Adipocyte (in vitro differentiated cells): ENCODE measurements at regions not wholly inside any gene's neighbourhood (a gene's known extent, or its start where the extent isn't known, plus 50 kb on each side); places are given as distances from the start of the nearest gene placed in this dataset.
A peak's percentile ranks its signal among the peaks of the same experiment; 100 is the strongest.

ENCODE experiments used
- DNase-seq: peaks from one replicate; pipeline ENCODE4 v3.0.0-alpha.2; 2015; ENCODE audit warnings: low read depth
- H3K27me3 ChIP-seq: replicated peaks from 2 replicates; pipeline ENCODE4 v1.7.0; 2013; ENCODE audit warnings: mild to moderate bottlenecking, low read length, moderate library complexity; ENCODE audit not compliant: control insufficient read depth, insufficient read depth
- H3K36me3 ChIP-seq: 2 replicates; pipeline ENCODE4 v1.7.0; 2013; ENCODE audit warnings: low read length, mild to moderate bottlenecking, moderate library complexity; ENCODE audit not compliant: control insufficient read depth, insufficient read depth, severe bottlenecking
- H3K4me1 ChIP-seq: 2 replicates; pipeline ENCODE4 v1.7.0; 2013; ENCODE audit warnings: mild to moderate bottlenecking, low read length, moderate library complexity; ENCODE audit not compliant: control insufficient read depth, insufficient read depth
- H3K4me3 ChIP-seq: 2 replicates; pipeline ENCODE4 v1.7.0; 2013; ENCODE audit warnings: mild to moderate bottlenecking, low read length, moderate library complexity
- H3K9ac ChIP-seq: 2 replicates; pipeline ENCODE4 v1.7.0; 2013; ENCODE audit warnings: mild to moderate bottlenecking, low read length, moderate library complexity
- H3K9me3 ChIP-seq: 2 replicates; pipeline ENCODE4 v1.7.0; 2013; ENCODE audit warnings: mild to moderate bottlenecking, low read length, moderate library complexity; ENCODE audit not compliant: control insufficient read depth

DNA sequence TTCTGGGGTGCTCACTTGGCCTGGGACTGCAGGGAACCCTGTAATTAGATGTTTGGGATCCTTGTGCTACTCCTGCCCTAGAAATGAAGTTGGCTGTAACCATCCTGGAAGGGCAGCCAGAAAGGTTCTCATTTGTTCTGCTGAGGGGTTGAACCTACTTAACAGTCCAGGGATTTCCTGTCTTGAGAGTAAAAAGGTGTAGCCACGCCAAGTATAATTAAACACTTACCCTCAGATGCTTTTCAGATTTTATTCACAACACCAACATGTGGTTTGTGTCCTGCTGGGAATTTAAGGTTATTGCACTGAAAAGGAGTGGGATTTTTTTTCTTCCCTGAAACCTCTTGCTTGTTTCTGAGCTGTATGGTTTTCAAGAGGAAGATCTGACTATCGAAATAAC lies 222.4 kb upstream of the APCDD1 start:
- DNase-seq = peak; percentile 8
- Histone ChIP-seq H3K9me3 (peaks cover 11% of the 10 kb centered on the region), H3K27me3 (no peaks in the 10 kb centered on the region), H3K4me1 (peaks cover 14% of the 10 kb centered on the region), H3K9ac (no peak overlapping the region), H3K36me3 (no peaks in the 10 kb centered on the region), H3K4me3 (no peak overlapping the region)

GRCh38 chr18:10233082-10233875 lies 221.2 kb upstream of the APCDD1 start:
- H3K9me3 ChIP-seq = peaks cover 11% of the 10 kb centered on the region
- H3K4me3 ChIP-seq = no peak overlapping the region
- no peaks in the 10 kb centered on the region for H3K27me3 ChIP-seq
- peaks cover 14% of the 10 kb centered on the region for H3K4me1 ChIP-seq
- no peak for DNase-seq
- no peak overlapping the region for H3K9ac ChIP-seq
- H3K36me3 ChIP-seq = no peaks in the 10 kb centered on the region

GRCh38 chr18:10234281-10234680 lies 220.2 kb upstream of the APCDD1 start:
- no peak overlapping the region for H3K9ac ChIP-seq
- H3K9me3 ChIP-seq = peaks cover 9% of the 10 kb centered on the region
- no peaks in the 10 kb centered on the region for H3K27me3 ChIP-seq
- H3K4me1 ChIP-seq = peaks cover 18% of the 10 kb centered on the region
- no peaks in the 10 kb centered on the region for H3K36me3 ChIP-seq
- peak; percentile 19 for DNase-seq
- no peak overlapping the region for H3K4me3 ChIP-seq

GRCh38 chr18:10234912-10235660 lies 219.3 kb upstream of the APCDD1 start:
- Histone ChIP-seq H3K36me3 (no peaks in the 10 kb centered on the region), H3K27me3 (no peaks in the 10 kb centered on the region), H3K4me3 (no peak overlapping the region), H3K9ac (peak overlapping the region; percentile 40), H3K4me1 (peaks cover 21% of the 10 kb centered on the region), H3K9me3 (peaks cover under 1% of the 10 kb centered on the region)
- DNase-seq = peak; percentile 89

DNA sequence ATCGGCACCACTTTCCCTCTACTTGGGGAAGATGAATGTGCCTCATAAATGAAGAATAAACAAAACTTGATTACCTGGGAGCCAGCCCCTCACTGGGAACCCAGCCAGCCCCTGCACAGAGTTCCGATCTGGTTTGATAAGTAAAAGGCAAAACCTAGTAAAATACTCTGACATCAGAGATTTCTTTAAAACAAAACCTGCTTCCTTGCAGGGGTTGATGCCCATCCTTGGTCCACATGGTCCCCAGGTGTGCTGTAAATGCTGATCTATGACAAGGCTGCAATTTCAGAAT lies 218.8 kb upstream of the APCDD1 start:
- no peaks in the 10 kb centered on the region for H3K27me3 ChIP-seq
- DNase-seq = no peak
- H3K9me3 ChIP-seq = no peaks in the 10 kb centered on the region
- no peak overlapping the region for H3K4me3 ChIP-seq
- peak overlapping the region; percentile 40 for H3K9ac ChIP-seq
- peaks cover 21% of the 10 kb centered on the region for H3K4me1 ChIP-seq
- no peaks in the 10 kb centered on the region for H3K36me3 ChIP-seq

- peak; percentile 49 for DNase-seq
- H3K36me3 ChIP-seq = no peaks in the 10 kb centered on the region
- no peaks in the 10 kb centered on the region for H3K9me3 ChIP-seq
- H3K4me1 ChIP-seq = peaks cover 21% of the 10 kb centered on the region
- H3K27me3 ChIP-seq = no peaks in the 10 kb centered on the region
- H3K4me3 ChIP-seq = no peak overlapping the region
- no peak overlapping the region for H3K9ac ChIP-seq
Measured at GRCh38 chr18:10239103-10239502, 215.3 kb upstream of the APCDD1 start.

DNA sequence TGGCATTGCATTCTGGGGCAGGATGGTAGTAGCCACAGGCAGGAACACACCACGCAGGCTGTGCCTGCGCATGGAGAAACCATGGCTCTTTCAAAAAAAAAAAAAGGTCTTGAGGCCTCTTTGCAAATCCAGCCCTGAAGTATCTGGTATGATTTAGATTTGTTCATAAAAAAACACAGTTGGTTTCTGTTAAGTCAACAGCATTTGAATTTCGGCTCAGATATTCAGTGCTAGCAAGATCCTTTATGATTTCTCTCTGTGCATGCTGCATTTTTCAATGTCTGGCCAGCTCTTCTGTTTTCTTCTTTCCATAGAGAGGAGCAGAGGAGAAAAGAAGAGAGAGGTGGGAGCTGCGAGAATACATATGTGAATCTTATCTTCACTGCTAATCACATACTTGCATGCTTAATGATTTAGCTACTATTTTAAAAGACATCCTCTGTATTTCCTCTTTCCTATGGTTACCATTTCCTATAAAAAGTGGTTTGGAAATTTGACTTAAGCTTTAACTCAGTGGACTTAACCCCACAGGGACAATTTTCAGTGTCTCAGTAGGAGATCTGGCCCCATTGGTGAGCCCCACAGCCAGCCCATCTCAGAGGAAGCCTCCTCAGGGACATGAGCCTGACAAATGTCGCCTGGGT lies 214.3 kb upstream of the APCDD1 start:
- DNase-seq = peak; percentile 23
- Histone ChIP-seq H3K36me3 (no peaks in the 10 kb centered on the region), H3K4me1 (peaks cover 12% of the 10 kb centered on the region), H3K27me3 (peaks cover 4% of the 10 kb centered on the region), H3K9me3 (no peaks in the 10 kb centered on the region), H3K9ac (no peak overlapping the region), H3K4me3 (no peak overlapping the region)

GRCh38 chr18:10240973-10241372 lies 213.5 kb upstream of the APCDD1 start:
- Histone ChIP-seq H3K4me1 (peaks cover 8% of the 10 kb centered on the region), H3K36me3 (no peaks in the 10 kb centered on the region), H3K9me3 (no peaks in the 10 kb centered on the region), H3K4me3 (no peak overlapping the region), H3K9ac (no peak overlapping the region), H3K27me3 (peaks cover 12% of the 10 kb centered on the region)
- no peak for DNase-seq

- Histone ChIP-seq H3K9me3 (no peaks in the 10 kb centered on the region), H3K27me3 (peaks cover 12% of the 10 kb centered on the region), H3K9ac (no peak overlapping the region), H3K36me3 (no peaks in the 10 kb centered on the region), H3K4me3 (no peak overlapping the region), H3K4me1 (peaks cover 8% of the 10 kb centered on the region)
- DNase-seq = peak; percentile 31
Measured at GRCh38 chr18:10241579-10241978, 212.9 kb upstream of the APCDD1 start.

DNA sequence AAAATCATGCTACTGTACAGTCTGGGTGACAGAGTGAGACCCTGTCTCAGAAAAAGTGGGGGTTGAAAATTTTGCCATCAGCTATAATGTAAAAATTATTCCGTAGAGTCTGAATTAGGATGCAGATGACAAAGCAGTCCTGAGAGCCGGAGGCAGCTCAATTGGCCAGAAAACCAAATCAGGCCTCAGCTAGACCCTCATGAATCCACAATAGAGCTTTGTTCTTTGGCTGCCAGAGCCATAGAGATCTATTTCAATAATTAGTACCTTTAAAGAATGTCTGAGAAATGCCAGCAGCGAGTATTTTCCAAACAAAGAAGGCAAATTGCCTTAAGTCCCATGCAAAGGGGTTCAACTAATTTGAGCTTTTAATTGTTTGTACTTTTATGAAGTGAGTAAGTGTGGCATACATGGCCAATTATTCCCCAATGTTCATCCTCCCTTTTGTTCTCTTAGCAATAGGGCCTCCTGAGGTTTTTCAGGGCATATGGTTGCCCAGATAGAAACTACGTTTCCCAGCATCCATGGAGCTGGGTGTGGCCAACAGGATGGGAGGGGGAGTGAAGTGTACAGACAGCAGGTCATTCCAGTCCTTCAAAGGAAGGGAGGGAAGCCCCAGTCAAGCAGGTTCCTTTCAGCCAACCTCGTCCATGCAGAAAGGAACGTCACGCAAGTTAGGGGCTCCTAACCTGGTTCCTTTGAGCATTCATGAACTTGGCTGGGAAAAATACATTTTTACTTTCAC lies 211.3 kb upstream of the APCDD1 start:
- Histone ChIP-seq H3K9me3 (no peaks in the 10 kb centered on the region), H3K27me3 (peaks cover 27% of the 10 kb centered on the region), H3K36me3 (no peaks in the 10 kb centered on the region), H3K4me1 (peaks cover 8% of the 10 kb centered on the region), H3K4me3 (no peak overlapping the region), H3K9ac (no peak overlapping the region)
- DNase-seq = no peak

DNA sequence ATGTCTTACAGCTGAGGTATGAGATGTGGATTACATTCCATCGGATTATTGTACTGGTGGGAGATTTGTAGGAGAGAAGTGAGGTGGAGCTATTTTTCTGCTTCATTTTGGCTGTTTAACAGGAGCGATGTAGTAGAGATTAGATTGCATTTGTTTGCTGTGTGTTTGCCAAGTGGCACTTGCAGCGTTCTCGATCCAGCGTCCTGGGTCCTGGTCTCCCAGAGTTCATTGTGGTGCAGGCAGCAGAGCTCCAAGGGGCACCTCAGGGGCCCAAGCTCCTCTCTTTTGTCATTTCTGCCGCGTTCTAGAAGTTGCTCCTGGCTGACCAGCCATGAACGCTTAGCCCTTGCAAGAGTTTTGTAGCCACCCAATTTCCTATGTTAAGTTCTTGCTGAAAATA lies 210.1 kb upstream of the APCDD1 start:
- H3K27me3 ChIP-seq = peaks cover 32% of the 10 kb centered on the region

More for the DNA sequence above, 210.1 kb upstream of the APCDD1 start:
- DNase-seq = no peak
- Histone ChIP-seq H3K9me3 (no peaks in the 10 kb centered on the region), H3K36me3 (no peaks in the 10 kb centered on the region), H3K4me3 (no peak overlapping the region), H3K9ac (no peak overlapping the region), H3K4me1 (peaks cover 2% of the 10 kb centered on the region)
